IMR-90 (cell line): ENCODE measurements at regions not wholly inside any gene's neighbourhood (a gene's known extent, or its start where the extent isn't known, plus 50 kb on each side); places are given as distances from the start of the nearest gene placed in this dataset.

Experiments used
- ATAC-seq: fragments of 200-7000 bp; cut with Tn5 transposase; 2 replicates; pipeline ENCODE4 v1.9.1; 2020; ENCODE audit warnings: low read depth, mild to moderate bottlenecking, moderate library complexity
- BruUV-seq: library from RNA; stranded (reverse); fragments of 400-500 nt; replicated peaks from 2 replicates; lab custom pipeline; 2021; lab: Mats Ljungman, UMichigan
- CTCF ChIA-PET: fragments of 300-600 bp; formaldehyde crosslinking; extraction: SDS; loops from one replicate; lab custom pipeline; 2021; ENCODE audit warnings: antibody characterized with exemption; lab: Yijun Ruan, JAX
- POLR2A ChIA-PET: fragments of 300-600 bp; sonication (Branson Sonifier 250); formaldehyde crosslinking; loops from one replicate; lab custom pipeline; 2022; ENCODE audit warnings: antibody characterized with exemption; ENCODE audit not compliant: unreplicated experiment; lab: Charles Lee
- DNase-seq: peaks from one replicate; pipeline ENCODE4 v3.0.0; 2013
- H2AFZ ChIP-seq: replicated peaks from 2 replicates; pipeline ENCODE3; 2013; ENCODE audit warnings: low read length, mild to moderate bottlenecking; ENCODE audit not compliant: poor library complexity
- H2AK5ac ChIP-seq: 2 replicates; pipeline ENCODE4 v1.6.1; 2013; ENCODE audit warnings: low read depth, low read length, inconsistent platforms
- H2AK9ac ChIP-seq: replicated peaks from 2 replicates; pipeline ENCODE3; 2013; ENCODE audit warnings: mild to moderate bottlenecking, low read depth, low read length, moderate library complexity; ENCODE audit not compliant: poor library complexity
- H2BK120ac ChIP-seq: 2 replicates; pipeline ENCODE4 v1.6.1; 2013; ENCODE audit warnings: low read depth, low read length, inconsistent platforms
- H2BK15ac ChIP-seq: 3 replicates; pipeline ENCODE4 v1.6.1; 2013; ENCODE audit warnings: low read depth, low read length, inconsistent platforms
- H2BK20ac ChIP-seq: 2 replicates; pipeline ENCODE4 v1.6.1; 2013; ENCODE audit warnings: low read depth, mild to moderate bottlenecking, inconsistent platforms, low read length, moderate library complexity
- H2BK5ac ChIP-seq: 2 replicates; pipeline ENCODE4 v1.6.1; 2013; ENCODE audit warnings: mild to moderate bottlenecking, low read depth, low read length, inconsistent platforms; ENCODE audit not compliant: poor library complexity, severe bottlenecking
- H3K14ac ChIP-seq: replicated peaks from 2 replicates; pipeline ENCODE4 v1.6.1; 2013; ENCODE audit warnings: low read depth, low read length, inconsistent platforms
- H3K18ac ChIP-seq: 2 replicates; pipeline ENCODE4 v1.6.1; 2013; ENCODE audit warnings: low read depth, low read length, control low read depth
- H3K23ac ChIP-seq: 2 replicates; pipeline ENCODE4 v1.6.1; 2013; ENCODE audit warnings: low read depth, low read length, inconsistent platforms
- H3K27ac ChIP-seq: 2 replicates; pipeline ENCODE4 v1.5.1; 2013; ENCODE audit warnings: mild to moderate bottlenecking, control low read depth, low read length; ENCODE audit not compliant: insufficient read depth
- H3K27me3 ChIP-seq: 2 replicates; pipeline ENCODE4 v1.6.1; 2013; ENCODE audit warnings: low read length; ENCODE audit not compliant: control insufficient read depth, insufficient read depth
- H3K36me3 ChIP-seq: 2 replicates; pipeline ENCODE4 v1.6.1; 2013; ENCODE audit warnings: low read length, mixed read lengths; ENCODE audit not compliant: control insufficient read depth, insufficient read depth
- H3K4ac ChIP-seq: 2 replicates; pipeline ENCODE4 v1.6.1; 2013; ENCODE audit warnings: low read depth, low read length, inconsistent platforms
- H3K4me1 ChIP-seq: 2 replicates; pipeline ENCODE4 v1.6.1; 2013; ENCODE audit warnings: low read length, mixed read lengths; ENCODE audit not compliant: control insufficient read depth, insufficient read depth
- H3K4me2 ChIP-seq: 2 replicates; pipeline ENCODE4 v1.6.1; 2013; ENCODE audit warnings: low read depth, mild to moderate bottlenecking, control low read depth, low read length, moderate library complexity
- H3K4me3 ChIP-seq: 2 replicates; pipeline ENCODE4 v1.5.1; 2013; ENCODE audit warnings: low read depth, mild to moderate bottlenecking, control low read depth, low read length, moderate library complexity; ENCODE audit not compliant: insufficient read depth
- H3K56ac ChIP-seq: 2 replicates; pipeline ENCODE4 v1.6.1; 2013; ENCODE audit warnings: low read length, inconsistent platforms; ENCODE audit not compliant: insufficient read depth; ENCODE audit errors: extremely low read depth
- H3K79me1 ChIP-seq, 2 experiments: 2 replicates each; pipeline ENCODE4 v1.6.1; 2013; ENCODE audit warnings: low read length in 2 of 2, inconsistent platforms in 1 of 2, low read depth in 1 of 2
- H3K9ac ChIP-seq: 2 replicates; pipeline ENCODE4 v1.6.1; 2013; ENCODE audit warnings: low read depth, low read length, control low read depth
- H3K9me1 ChIP-seq: 2 replicates; pipeline ENCODE4 v1.6.1; 2013; ENCODE audit warnings: low read length, inconsistent platforms; ENCODE audit not compliant: insufficient read depth
- H3K9me3 ChIP-seq: 2 replicates; pipeline ENCODE4 v1.6.1; 2013; ENCODE audit warnings: low read length; ENCODE audit not compliant: control insufficient read depth, insufficient read depth
- H4K20me1 ChIP-seq: 2 replicates; pipeline ENCODE4 v1.6.1; 2013; ENCODE audit warnings: low read length, inconsistent platforms; ENCODE audit not compliant: insufficient read depth
- H4K5ac ChIP-seq: 2 replicates; pipeline ENCODE4 v1.6.1; 2013; ENCODE audit warnings: mild to moderate bottlenecking, low read depth, low read length, control low read depth
- H4K8ac ChIP-seq, 2 experiments: 2 replicates each; pipeline ENCODE4 v1.6.1; 2013; ENCODE audit warnings: low read depth in 2 of 2, low read length in 2 of 2, control low read depth in 1 of 2, inconsistent platforms in 1 of 2
- H4K91ac ChIP-seq: 2 replicates; pipeline ENCODE4 v1.6.1; 2013; ENCODE audit warnings: low read depth, low read length, inconsistent platforms; ENCODE audit not compliant: insufficient read depth
- CHD1 ChIP-seq: IDR thresholded peaks from 2 replicates; pipeline ENCODE4 v1.6.1; 2012; ENCODE audit warnings: low read depth, low read length, improper control_type of control experiment
- ELK1 ChIP-seq: fragments of 150-350 bp; IDR thresholded peaks from 2 replicates; pipeline ENCODE4 v1.6.1; 2016; ENCODE audit warnings: low read depth, mild to moderate bottlenecking, low read length, moderate library complexity, borderline replicate concordance
- NFE2L2 ChIP-seq: fragments of 150-350 bp; IDR thresholded peaks from 2 replicates; pipeline ENCODE4 v1.6.1; 2016; ENCODE audit warnings: low read depth, mild to moderate bottlenecking, low read length
- POLR2A ChIP-seq: IDR thresholded peaks from 2 replicates; pipeline ENCODE4 v1.6.1; 2012; ENCODE audit warnings: mild to moderate bottlenecking, low read depth, low read length
- WGBS, 2 experiments: methylation state at CpG; one replicate each; pipeline versions ENCODE4 v1.1.5 to v1.1.7; 2013; ENCODE audit warnings: missing lambda C conversion rate in 2 of 2; ENCODE audit not compliant: insufficient read length in 1 of 2; ENCODE audit errors: extremely low coverage in 2 of 2; 5-methylcytosine and 5-hydroxymethylcytosine counted together
- dilution Hi-C: fragments of 300-500 bp; cut with HindIII; formaldehyde crosslinking; loops from one replicate; pipeline ENCODE4 v1.14.3; 2018; ENCODE audit warnings: low sequenced_read_pairs; ENCODE audit not compliant: unreplicated experiment
- in situ Hi-C: fragments of 300-500 bp; cut with MboI; formaldehyde crosslinking; loops from 3 replicates; pipeline ENCODE4 v1.14.3; 2019; ENCODE audit warnings: low sequenced_read_pairs, inconsistent platforms, mixed read lengths
- intact Hi-C: fragments of 100-400 bp; cut with micrococcal nuclease; formaldehyde crosslinking; loops from 2 replicates; pipeline ENCODE4 v1.10.0; 2022
- TF ChIP-seq, protein P1 (sequence below): fragments of 150-350 bp; IDR thresholded peaks from 2 replicates; pipeline ENCODE4 v1.6.1; 2017; ENCODE audit warnings: mild to moderate bottlenecking, antibody characterized with exemption, low read length, low read depth
- TF ChIP-seq, protein P2 (sequence below): conservative IDR thresholded peaks from 2 replicates; pipeline ENCODE4 v1.5.1; 2012; ENCODE audit warnings: mild to moderate bottlenecking, low read depth, low read length, improper control_type of control experiment

- H3K4me1 ChIP-seq: no peaks in the 10 kb centered on the region
- H4K5ac ChIP-seq: no peak overlapping the region
- H4K91ac ChIP-seq: no peak overlapping the region
- H3K4me2 ChIP-seq: no peak overlapping the region
- H3K79me1 ChIP-seq: no peaks in the 10 kb centered on the region
- POLR2A ChIA-PET: no interaction called here
- no peak overlapping the region for H3K18ac ChIP-seq
- no peak overlapping the region for H2BK5ac ChIP-seq
- no peak overlapping the region for H2BK120ac ChIP-seq
- H3K36me3 ChIP-seq: no peaks in the 10 kb centered on the region
- H2BK20ac ChIP-seq: no peak overlapping the region
- no peak overlapping the region for H3K27ac ChIP-seq
- CTCF ChIA-PET: no interaction called here
- H3K9me3 ChIP-seq: peaks cover 6% of the 10 kb centered on the region
- intact Hi-C loops: no loop called here
- no peak overlapping the region for H2BK15ac ChIP-seq
- no peak overlapping the region for H2AK5ac ChIP-seq
- in situ Hi-C loops: no loop called here
- no peak overlapping the region for H3K9ac ChIP-seq
- no peak overlapping the region for H3K4ac ChIP-seq
- no peak for ATAC-seq
- H4K20me1 ChIP-seq: no peaks in the 10 kb centered on the region
- no peak overlapping the region for H3K56ac ChIP-seq
- H3K4me3 ChIP-seq: no peak overlapping the region
- no peak for DNase-seq
- no peak for TF ChIP-seq NFE2L2
- TF ChIP-seq POLR2A: no peak
- TF ChIP-seq, protein P1, sequence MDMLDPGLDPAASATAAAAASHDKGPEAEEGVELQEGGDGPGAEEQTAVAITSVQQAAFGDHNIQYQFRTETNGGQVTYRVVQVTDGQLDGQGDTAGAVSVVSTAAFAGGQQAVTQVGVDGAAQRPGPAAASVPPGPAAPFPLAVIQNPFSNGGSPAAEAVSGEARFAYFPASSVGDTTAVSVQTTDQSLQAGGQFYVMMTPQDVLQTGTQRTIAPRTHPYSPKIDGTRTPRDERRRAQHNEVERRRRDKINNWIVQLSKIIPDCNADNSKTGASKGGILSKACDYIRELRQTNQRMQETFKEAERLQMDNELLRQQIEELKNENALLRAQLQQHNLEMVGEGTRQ: no peak
- TF ChIP-seq, protein P2, sequence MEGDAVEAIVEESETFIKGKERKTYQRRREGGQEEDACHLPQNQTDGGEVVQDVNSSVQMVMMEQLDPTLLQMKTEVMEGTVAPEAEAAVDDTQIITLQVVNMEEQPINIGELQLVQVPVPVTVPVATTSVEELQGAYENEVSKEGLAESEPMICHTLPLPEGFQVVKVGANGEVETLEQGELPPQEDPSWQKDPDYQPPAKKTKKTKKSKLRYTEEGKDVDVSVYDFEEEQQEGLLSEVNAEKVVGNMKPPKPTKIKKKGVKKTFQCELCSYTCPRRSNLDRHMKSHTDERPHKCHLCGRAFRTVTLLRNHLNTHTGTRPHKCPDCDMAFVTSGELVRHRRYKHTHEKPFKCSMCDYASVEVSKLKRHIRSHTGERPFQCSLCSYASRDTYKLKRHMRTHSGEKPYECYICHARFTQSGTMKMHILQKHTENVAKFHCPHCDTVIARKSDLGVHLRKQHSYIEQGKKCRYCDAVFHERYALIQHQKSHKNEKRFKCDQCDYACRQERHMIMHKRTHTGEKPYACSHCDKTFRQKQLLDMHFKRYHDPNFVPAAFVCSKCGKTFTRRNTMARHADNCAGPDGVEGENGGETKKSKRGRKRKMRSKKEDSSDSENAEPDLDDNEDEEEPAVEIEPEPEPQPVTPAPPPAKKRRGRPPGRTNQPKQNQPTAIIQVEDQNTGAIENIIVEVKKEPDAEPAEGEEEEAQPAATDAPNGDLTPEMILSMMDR: no peak
- no peak for TF ChIP-seq ELK1
- no peak for TF ChIP-seq CHD1
- no TSS peak for BruUV-seq
- no peaks in the 10 kb centered on the region for H3K9me1 ChIP-seq
- H3K23ac ChIP-seq: no peak overlapping the region
- H4K8ac ChIP-seq: no peak overlapping the region
- no peaks in the 10 kb centered on the region for H3K27me3 ChIP-seq
- H3K14ac ChIP-seq: no peak overlapping the region
- H2AK9ac ChIP-seq: no peak overlapping the region
- WGBS, 2 experiments: no CpG with 5 or more reads among the region's 1 CpG
- dilution Hi-C loops: no loop called here
- no peak overlapping the region for H2AFZ ChIP-seq
Measured at GRCh38 chr3:181050738-181051137, 61.2 kb upstream of the DNAJC19 start.
